ENCODE measurements at regions not wholly inside any gene's neighbourhood (a gene's known extent, or its start where the extent isn't known, plus 50 kb on each side); places are given as distances from the start of the nearest gene placed in this dataset.

GRCh38 chr19:30319876-30320275, 52.3 kb upstream of the ZNF536 start:
- no peak overlapping the region for H3K27ac ChIP-seq
- DNase-seq (no peak), ATAC-seq (no peak)
- H3K36me3 ChIP-seq, result no peaks in the 10 kb centered on the region
- no peaks in the 10 kb centered on the region for H3K9me3 ChIP-seq
- intact Hi-C loops (cut with DNase I; ENCODE audit: low total_unique reads) (no loop called here), in situ Hi-C loops (cut with MboI; ENCODE audit: low sequenced_read_pairs in 4 of 4) (no loop called here)
- H3K4me1 ChIP-seq, result no peaks in the 10 kb centered on the region
- no peaks in the 10 kb centered on the region for H3K27me3 ChIP-seq
- TF ChIP-seq CTCF (IDR thresholded peaks at IDR 0.05 in 4 of 5, conservative IDR thresholded peaks at IDR 0.05 in 1 of 5) (no peak), POLR2A (IDR thresholded peaks at IDR 0.05) (no peak)
- H3K4me3 ChIP-seq, result no peak overlapping the region

- intact Hi-C loops (cut with DNase I; ENCODE audit: low total_unique reads) (no loop called here), in situ Hi-C loops (cut with MboI; ENCODE audit: low sequenced_read_pairs in 4 of 4) (no loop called here)
- ATAC-seq, result no peak
- Histone ChIP-seq H3K36me3 (no peaks in the 10 kb centered on the region), H3K9me3 (no peaks in the 10 kb centered on the region), H3K27me3 (no peaks in the 10 kb centered on the region), H3K4me3 (no peak overlapping the region), H3K4me1 (peaks cover 0 to 2% of the 10 kb centered on the region in 2 donors), H3K27ac (no peak overlapping the region)
- TF ChIP-seq CTCF (IDR thresholded peaks at IDR 0.05 in 4 of 5, conservative IDR thresholded peaks at IDR 0.05 in 1 of 5), result no peak
- no peak for TF ChIP-seq POLR2A (IDR thresholded peaks at IDR 0.05)
- DNase-seq, result no peak
Observed at GRCh38 chr19:30320466-30320865, 51.7 kb upstream of the ZNF536 start.

- TF ChIP-seq POLR2A (IDR thresholded peaks at IDR 0.05) (no peak), CTCF (IDR thresholded peaks at IDR 0.05 in 4 of 5, conservative IDR thresholded peaks at IDR 0.05 in 1 of 5) (no peak)
- H3K27ac ChIP-seq, result no peak overlapping the region
- ATAC-seq (no peak), DNase-seq (no peak)
- no peaks in the 10 kb centered on the region for H3K27me3 ChIP-seq
- H3K4me1 ChIP-seq, result peaks cover 0 to 6% of the 10 kb centered on the region in 2 donors
- H3K9me3 ChIP-seq, result no peaks in the 10 kb centered on the region
- no peak overlapping the region for H3K4me3 ChIP-seq
- no peaks in the 10 kb centered on the region for H3K36me3 ChIP-seq
- in situ Hi-C loops (cut with MboI; ENCODE audit: low sequenced_read_pairs in 4 of 4), result no loop called here
- intact Hi-C loops (cut with DNase I; ENCODE audit: low total_unique reads), result no loop called here
Observed at GRCh38 chr19:30320916-30321315, 51.3 kb upstream of the ZNF536 start.

Measured in gastrocnemius medialis (tissue), 4 donors.